Gastrocnemius medialis (tissue), 4 donors: ENCODE measurements at regions not wholly inside any gene's neighbourhood (a gene's known extent, or its start where the extent isn't known, plus 50 kb on each side); places are given as distances from the start of the nearest gene placed in this dataset.

ENCODE experiments used
- ATAC-seq, 2 donors: fragments of 150-250 bp; one replicate each; pipeline ENCODE4 v1.9.1; 2016
- DNase-seq, 2 donors: peaks; one replicate each; pipeline ENCODE4 v3.0.0-alpha.2; 2019
- H3K27ac ChIP-seq, 4 donors: fragments of 200-600 bp; sonication (generic); 1 replicate in 1 of 4; 2 replicates in 3 of 4; pipeline ENCODE4 v1.5.1; 2016 to 2018; ENCODE audit warnings: mild to moderate bottlenecking in 2 of 4, moderate library complexity in 1 of 4
- H3K27me3 ChIP-seq, 3 donors: fragments of 200-600 bp; sonication (generic) in 2 of 3; 1 replicate in 1 of 3; 2 replicates in 2 of 3; pipeline versions ENCODE4 v1.5.1 to v1.6.0; 2016 to 2019; ENCODE audit warnings: mild to moderate bottlenecking in 1 of 3, moderate library complexity in 1 of 3
- H3K36me3 ChIP-seq, 2 donors: fragments of 200-600 bp; sonication (generic) in 1 of 2; one replicate each; pipeline ENCODE4 v1.5.1; 2017 to 2018
- H3K4me1 ChIP-seq, 2 donors: fragments of 200-600 bp; sonication (generic) in 1 of 2; one replicate each; pipeline ENCODE4 v1.5.1; 2016 to 2017; ENCODE audit warnings: mild to moderate bottlenecking in 2 of 2
- H3K4me3 ChIP-seq, 4 donors: fragments of 200-600 bp; sonication (generic) in 3 of 4; 1 replicate in 1 of 4; 2 replicates in 3 of 4; pipeline ENCODE4 v1.5.1; 2016 to 2019; ENCODE audit warnings: mild to moderate bottlenecking in 2 of 4
- H3K9me3 ChIP-seq, 3 donors: fragments of 200-600 bp; sonication (generic) in 2 of 3; 1 replicate in 1 of 3; 2 replicates in 2 of 3; pipeline ENCODE4 v1.5.1; 2016 to 2019
- CTCF ChIP-seq, 5 experiments: fragments of 450-650 bp in 3 of 5; fragments of 200-600 bp in 2 of 5; sonication (generic) in 2 of 5; IDR thresholded peaks in 4 of 5; conservative IDR thresholded peaks in 1 of 5; 1 replicate in 4 of 5; 2 replicates in 1 of 5; pipeline ENCODE4 v1.5.1; 2016 to 2019; ENCODE audit warnings: antibody characterized with exemption in 5 of 5, mild to moderate bottlenecking in 3 of 5, moderate library complexity in 3 of 5
- POLR2A ChIP-seq, 2 donors: fragments of 450-650 bp; IDR thresholded peaks; one replicate each; pipeline ENCODE4 v1.6.1; 2017; ENCODE audit warnings: antibody characterized with exemption in 2 of 2, mild to moderate bottlenecking in 2 of 2, moderate library complexity in 2 of 2
- in situ Hi-C, 4 donors: fragments of 200-750 bp; cut with MboI; loops; one replicate each; pipeline versions ENCODE4 v1.15.0 to v1.8.0; 2017; ENCODE audit warnings: low sequenced_read_pairs in 4 of 4
- intact Hi-C: fragments of 100-400 bp; cut with DNase I; formaldehyde crosslinking; loops from one replicate; pipeline ENCODE4 v1.15.1; 2023; ENCODE audit warnings: low total_unique reads

GRCh38 chr11:70697701-70698100 lies 299.4 kb downstream of the CTTN start:
- no peak overlapping the region for H3K4me3 ChIP-seq
- TF ChIP-seq POLR2A (IDR thresholded peaks at IDR 0.05) (no peak), CTCF (IDR thresholded peaks at IDR 0.05 in 4 of 5, conservative IDR thresholded peaks at IDR 0.05 in 1 of 5) (no peak)
- no peaks in the 10 kb centered on the region for H3K36me3 ChIP-seq
- intact Hi-C loops (no loop called here), in situ Hi-C loops (no loop called here)
- no peaks in the 10 kb centered on the region for H3K9me3 ChIP-seq
- no peaks in the 10 kb centered on the region for H3K27me3 ChIP-seq
- no peak overlapping the region for H3K27ac ChIP-seq
- ATAC-seq: no peak
- no peak for DNase-seq
- no peaks in the 10 kb centered on the region for H3K4me1 ChIP-seq

GRCh38 chr11:70698871-70699270 lies 300.5 kb downstream of the CTTN start:
- ATAC-seq (no peak), DNase-seq (no peak)
- intact Hi-C loops: no loop called here
- TF ChIP-seq POLR2A (IDR thresholded peaks at IDR 0.05) (no peak), CTCF (IDR thresholded peaks at IDR 0.05 in 4 of 5, conservative IDR thresholded peaks at IDR 0.05 in 1 of 5) (no peak)
- Histone ChIP-seq H3K4me1 (no peaks in the 10 kb centered on the region), H3K27ac (no peak overlapping the region), H3K27me3 (no peaks in the 10 kb centered on the region), H3K4me3 (no peak overlapping the region), H3K9me3 (no peaks in the 10 kb centered on the region), H3K36me3 (no peaks in the 10 kb centered on the region)
- in situ Hi-C loops: no loop called here

GRCh38 chr11:70699294-70700221 lies 301.2 kb downstream of the CTTN start:
- ATAC-seq: no peak
- in situ Hi-C loops: no loop called here
- intact Hi-C loops: no loop called here
- Histone ChIP-seq H3K4me3 (no peak overlapping the region), H3K27me3 (no peaks in the 10 kb centered on the region), H3K4me1 (no peaks in the 10 kb centered on the region), H3K27ac (no peak overlapping the region), H3K9me3 (no peaks in the 10 kb centered on the region), H3K36me3 (no peaks in the 10 kb centered on the region)
- no peak for DNase-seq
- no peak for TF ChIP-seq CTCF (IDR thresholded peaks at IDR 0.05 in 4 of 5, conservative IDR thresholded peaks at IDR 0.05 in 1 of 5)
- no peak for TF ChIP-seq POLR2A (IDR thresholded peaks at IDR 0.05)

GRCh38 chr11:70700453-70700852 lies 302.1 kb downstream of the CTTN start:
- H3K36me3 ChIP-seq: no peaks in the 10 kb centered on the region
- no peaks in the 10 kb centered on the region for H3K9me3 ChIP-seq
- H3K27ac ChIP-seq: no peak overlapping the region
- no peaks in the 10 kb centered on the region for H3K4me1 ChIP-seq
- H3K4me3 ChIP-seq: no peak overlapping the region
- TF ChIP-seq POLR2A (IDR thresholded peaks at IDR 0.05) (no peak), CTCF (IDR thresholded peaks at IDR 0.05 in 4 of 5, conservative IDR thresholded peaks at IDR 0.05 in 1 of 5) (no peak)
- ATAC-seq (no peak), DNase-seq (no peak)
- in situ Hi-C loops: no loop called here
- H3K27me3 ChIP-seq: no peaks in the 10 kb centered on the region
- intact Hi-C loops: no loop called here
